ENCODE measurements at regions not wholly inside any gene's neighbourhood (a gene's known extent, or its start where the extent isn't known, plus 50 kb on each side); places are given as distances from the start of the nearest gene placed in this dataset.
"Not testable (repeated sequence)": the region's sequence is repeated elsewhere in the genome, so short reads cannot be mapped to it uniquely, and the experiment has no call there.

DNA sequence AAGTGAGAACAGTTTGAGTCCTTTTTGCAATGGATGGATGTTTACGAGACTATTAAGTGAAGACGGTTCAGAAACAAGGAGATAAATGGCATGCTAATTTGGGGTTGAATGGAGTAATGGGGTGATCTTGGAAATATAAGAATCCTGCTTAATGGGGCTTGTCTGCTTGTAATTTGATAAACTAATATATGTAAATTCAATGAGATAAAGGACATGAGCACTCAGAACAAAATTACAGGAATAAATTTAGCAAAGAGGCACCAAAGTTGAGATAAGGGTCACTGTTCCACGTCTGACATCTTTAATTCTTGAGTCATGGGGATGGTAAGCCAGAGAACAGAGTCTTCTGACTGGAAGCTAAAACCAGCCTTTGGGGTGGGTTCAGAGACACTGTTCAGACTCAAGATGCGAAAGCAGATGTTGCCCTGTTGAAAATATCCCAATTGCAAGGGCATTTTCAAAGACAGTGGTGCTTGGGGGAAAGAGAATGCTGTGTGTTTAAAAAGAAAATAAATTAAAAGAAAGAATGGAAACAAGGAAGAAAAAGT, 67.8 kb upstream of the CHRNB4 start:
- intact Hi-C loops (cut with micrococcal nuclease): loop anchor here (1.0 to 5.0 kb wide), 2 partner anchors 71 to 90 kb away; no protein-coding TSS in a partner anchor

- intact Hi-C loops (cut with micrococcal nuclease): loop anchor here (5.0 kb wide), 1 partner anchor 69 kb away; no protein-coding TSS in a partner anchor
Measured at GRCh38 chr15:78706481-78707235, 65.6 kb upstream of the CHRNB4 start.

DNA sequence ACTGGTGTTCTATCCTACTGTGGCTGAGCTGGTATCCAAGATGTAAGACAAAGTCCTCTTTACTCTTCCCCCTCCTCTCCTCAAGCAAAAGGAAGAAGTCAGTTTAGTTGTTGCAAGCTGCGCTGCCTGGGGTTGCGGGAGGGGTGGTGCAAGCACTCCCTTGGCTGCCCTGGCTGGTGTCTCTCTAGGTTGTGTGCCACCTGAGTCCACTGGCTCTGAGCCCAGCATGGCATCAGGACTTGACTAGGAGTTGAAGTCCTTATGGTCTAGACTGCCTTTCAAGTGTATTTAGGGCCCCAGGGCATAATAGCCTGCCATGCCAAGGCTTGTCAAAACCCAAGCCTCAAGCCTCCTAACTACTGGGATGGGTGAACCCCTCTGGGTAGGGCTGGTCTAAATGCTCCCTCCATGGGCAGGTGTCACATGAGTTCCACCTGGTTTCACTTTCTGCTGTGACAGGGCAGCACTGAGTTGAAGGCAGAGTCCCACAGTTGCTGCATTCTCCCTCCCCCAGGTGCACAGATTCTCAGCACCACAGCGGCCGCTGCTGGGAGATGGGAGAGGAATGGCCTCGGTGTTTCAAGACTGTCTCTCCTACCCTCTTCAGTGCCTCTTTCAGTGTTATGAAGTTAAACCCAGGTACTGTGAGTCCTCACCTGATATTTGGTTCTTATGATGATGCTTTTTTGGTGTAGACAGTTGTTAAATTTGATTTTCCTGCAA, 62.5 kb upstream of the CHRNB4 start:
- intact Hi-C loops (cut with micrococcal nuclease): not testable (repeated sequence)

DNA sequence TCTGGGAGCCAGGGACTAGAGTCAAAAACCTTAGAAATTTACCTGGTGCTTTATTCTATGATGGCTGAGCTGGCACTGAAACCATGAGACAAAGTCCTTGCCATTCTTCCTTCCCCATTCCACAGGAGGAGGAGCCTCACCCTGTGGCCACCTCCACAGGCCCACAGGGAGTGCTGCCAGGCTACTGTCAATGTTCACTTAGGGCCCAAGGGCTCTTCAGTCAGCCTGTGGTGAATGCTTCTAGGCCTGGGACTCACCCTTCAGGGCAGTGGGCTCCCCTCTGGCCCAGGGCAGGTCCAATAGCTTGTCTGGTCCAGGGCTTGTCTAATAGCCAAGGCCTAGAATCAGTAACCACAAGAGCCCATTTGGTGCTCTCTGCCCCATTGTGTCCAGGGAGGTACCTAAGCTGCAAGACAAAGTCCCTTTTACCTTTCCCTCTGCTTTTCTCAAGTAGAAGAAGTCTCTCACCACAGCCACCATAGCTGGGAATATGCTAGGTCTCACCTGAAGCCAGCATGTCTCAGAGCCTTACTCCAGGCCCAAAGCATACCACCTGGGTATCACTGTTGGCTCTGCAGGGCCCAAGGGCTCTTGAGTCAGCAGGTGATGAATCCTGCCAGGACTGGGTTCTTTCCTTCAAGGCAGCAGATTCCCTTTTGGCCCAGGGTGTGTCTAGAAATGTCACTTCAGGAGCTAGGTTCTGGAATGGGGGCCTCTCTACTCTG, 61.8 kb upstream of the CHRNB4 start:
- intact Hi-C loops (cut with micrococcal nuclease): no loop called here

- intact Hi-C loops (cut with micrococcal nuclease): no loop called here
Measured at GRCh38 chr15:78697449-78697848, 56.4 kb upstream of the CHRNB4 start.

DNA sequence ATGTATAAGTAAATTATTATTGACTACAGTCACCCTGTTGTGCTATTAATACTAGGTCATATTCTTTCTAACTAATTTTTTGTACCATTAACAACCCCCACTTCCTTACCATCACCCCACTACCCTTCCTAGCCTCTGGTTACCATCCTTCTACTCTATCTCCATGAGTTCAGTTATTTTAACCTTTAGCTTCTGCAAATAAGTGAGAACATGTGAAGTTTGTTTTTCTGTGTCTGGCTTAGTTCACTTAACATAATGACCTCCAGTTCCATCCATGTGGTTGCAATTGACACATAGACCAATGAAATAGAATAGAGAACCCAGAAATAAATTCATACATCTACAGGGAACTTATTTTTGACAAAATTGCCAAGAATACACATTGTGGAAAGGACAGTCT, 55.4 kb upstream of the CHRNB4 start:
- intact Hi-C loops (cut with micrococcal nuclease): no loop called here

GRCh38 chr15:78695854-78696253, 54.8 kb upstream of the CHRNB4 start:
- intact Hi-C loops (cut with micrococcal nuclease): no loop called here

GRCh38 chr15:78695046-78695671, 54.1 kb upstream of the CHRNB4 start:
- intact Hi-C loops (cut with micrococcal nuclease): no loop called here

DNA sequence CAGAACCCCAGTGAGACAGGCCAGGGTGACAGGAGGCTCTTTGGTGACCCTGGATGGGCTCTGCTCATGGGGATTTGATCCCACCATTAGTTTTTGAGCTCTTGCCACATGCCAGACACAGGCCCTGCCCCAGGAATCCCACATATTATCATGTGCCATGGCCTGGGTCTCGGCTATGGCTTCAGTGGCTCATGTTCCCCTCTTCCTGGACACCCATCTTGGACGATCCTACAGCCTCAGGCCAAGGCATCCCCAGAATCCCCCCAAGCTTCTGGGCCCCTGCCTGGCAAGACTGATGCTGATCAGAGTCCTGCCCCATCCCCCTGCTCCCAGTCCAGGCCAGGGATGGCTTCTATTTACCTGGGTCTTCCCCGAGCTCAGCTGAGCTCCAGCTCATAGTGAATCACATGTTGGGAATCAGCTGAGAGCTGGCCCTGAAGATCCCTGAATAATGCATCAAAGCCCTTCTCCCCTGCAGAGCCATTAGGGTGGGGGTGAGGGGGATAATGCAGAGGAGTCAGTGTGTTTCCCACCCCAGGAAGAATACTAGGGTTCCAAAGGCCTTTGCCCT, 50.9 kb upstream of the CHRNB4 start:
- intact Hi-C loops (cut with micrococcal nuclease): no loop called here

DNA sequence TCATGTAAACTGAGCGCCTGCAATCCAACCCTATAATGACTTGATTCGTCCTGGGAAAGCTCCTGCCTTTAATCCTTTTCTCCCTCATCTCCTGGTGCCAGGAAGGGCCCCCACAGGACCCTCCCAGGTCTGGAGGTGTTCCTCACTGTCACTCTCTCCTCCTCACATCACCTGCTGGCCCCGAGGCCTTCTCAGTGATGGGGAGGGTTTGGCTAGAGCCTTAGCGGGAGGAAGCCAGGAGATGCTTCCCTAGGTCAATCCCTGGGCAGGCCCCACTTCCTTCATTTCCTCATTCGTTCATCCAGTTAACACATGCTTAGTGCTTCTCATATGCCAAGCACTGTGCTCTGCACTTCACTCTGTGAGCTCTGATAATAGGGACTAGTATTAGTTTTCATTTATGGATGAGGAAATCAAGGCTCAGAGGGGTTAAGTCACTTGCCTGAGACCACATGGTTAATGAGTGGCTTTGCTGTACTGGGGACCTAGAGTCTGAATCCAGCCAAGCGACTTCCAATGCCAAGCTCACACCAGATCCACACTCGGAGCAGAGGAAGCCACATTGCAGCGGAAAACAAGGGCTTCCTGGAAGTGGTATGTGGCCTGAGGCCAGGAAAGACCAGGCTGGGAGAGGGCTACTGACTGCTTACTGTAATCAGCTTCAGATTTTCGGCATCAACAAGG, 50.3 kb upstream of the CHRNB4 start:
- intact Hi-C loops (cut with micrococcal nuclease): no loop called here
